ENCODE measurements at regions not wholly inside any gene's neighbourhood (a gene's known extent, or its start where the extent isn't known, plus 50 kb on each side); places are given as distances from the start of the nearest gene placed in this dataset.

DNA sequence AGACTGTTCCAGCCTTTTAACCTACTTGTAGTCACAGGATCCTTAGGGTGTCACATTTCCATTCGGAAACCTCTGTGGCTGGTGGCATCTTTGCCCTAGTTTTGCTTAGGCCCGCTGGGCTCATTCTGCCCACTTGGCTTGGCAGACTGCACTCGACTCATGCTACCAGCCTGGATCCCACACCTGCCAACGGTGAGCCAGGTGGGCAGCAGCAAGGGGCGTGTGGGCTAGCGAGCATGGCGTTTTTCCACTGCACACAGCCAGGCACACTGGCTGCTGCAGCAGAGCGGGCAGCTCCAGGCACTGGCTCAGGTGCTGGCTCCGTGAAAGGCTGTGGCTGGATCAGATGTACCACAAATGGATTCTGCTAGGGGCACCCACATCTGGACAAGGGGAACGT is 838.2 kb downstream of the SLITRK6 start:
- no peak for DNase-seq (ENCODE audit: low read depth)

DNA sequence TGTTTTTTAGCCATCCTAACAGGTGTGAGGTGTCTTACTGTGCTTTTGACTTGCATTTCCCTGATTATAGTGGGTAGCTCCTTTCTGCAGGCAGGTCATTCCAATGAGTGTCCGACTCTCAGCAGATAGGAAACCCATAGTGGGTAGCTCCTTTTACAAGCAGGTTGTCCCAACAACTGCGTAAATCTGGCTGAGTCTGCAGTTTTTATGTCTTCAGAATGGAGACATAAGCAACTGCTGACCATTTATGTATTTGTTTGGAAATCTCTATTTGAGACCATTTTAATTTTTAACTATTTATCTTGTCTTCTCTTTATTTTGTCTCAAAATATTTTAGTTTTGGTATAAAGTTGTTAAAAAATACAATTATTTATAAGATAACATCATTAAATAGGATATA is 839.4 kb downstream of the SLITRK6 start:
- DNase-seq (ENCODE audit: low read depth) = no peak

DNA sequence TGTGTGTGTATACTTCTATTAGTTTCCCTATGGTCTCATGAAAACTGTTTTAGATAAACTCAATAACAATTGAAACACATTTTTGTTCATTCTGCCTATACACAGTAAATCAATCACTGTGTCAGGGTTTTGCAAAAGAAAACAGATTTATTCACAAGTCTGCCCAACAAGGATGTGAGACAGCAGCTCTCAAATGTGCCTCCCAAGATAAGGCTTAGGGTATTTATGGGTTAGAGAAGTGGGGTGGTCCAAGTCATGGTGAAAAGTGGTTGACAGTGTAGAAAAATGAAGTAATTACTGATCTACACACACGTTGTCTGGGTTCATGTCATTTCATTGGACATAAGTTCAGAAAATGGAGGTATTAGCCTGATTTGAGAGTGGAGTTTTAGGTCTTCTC is 844.6 kb downstream of the SLITRK6 start:
- DNase-seq (ENCODE audit: low read depth) = no peak

DNA sequence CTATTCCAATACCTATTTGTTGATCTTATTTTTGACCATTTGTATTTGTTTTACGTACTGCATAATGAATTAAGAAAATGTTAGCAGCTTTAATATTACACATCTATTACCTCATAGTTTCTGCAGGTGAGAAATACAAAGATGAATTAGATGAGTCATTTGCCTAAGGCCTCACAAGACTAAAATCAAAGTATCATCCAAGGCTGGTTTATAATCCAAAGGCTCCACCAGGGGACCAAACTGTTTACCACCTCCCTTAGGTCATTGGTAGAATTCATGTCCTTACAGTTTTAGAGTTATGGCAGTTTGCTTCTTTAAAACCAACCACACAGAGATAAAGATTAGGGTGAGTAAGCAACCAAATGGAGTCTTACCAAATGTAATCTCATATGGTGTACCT is 848.1 kb downstream of the SLITRK6 start:
- no peak for DNase-seq (ENCODE audit: low read depth)

DNA sequence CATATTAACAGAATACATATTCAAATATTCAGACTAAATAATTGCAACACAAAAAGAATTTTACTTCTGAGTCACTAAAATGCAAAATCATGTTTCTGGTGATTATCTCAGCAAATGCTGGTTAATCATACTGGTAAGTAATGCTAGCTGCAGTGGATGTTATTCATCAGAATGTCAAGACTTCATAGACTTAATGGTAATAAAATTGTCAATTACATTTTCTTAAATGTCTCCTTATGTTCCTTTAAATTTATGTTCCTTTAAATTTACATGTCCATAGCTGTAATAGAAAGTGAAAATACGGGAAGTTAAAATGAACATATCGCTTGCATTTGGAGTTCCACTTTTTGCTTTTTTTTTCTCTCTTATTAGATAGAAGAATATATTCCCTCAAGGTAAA is 853.0 kb downstream of the SLITRK6 start:
- DNase-seq (ENCODE audit: low read depth) = no peak

DNA sequence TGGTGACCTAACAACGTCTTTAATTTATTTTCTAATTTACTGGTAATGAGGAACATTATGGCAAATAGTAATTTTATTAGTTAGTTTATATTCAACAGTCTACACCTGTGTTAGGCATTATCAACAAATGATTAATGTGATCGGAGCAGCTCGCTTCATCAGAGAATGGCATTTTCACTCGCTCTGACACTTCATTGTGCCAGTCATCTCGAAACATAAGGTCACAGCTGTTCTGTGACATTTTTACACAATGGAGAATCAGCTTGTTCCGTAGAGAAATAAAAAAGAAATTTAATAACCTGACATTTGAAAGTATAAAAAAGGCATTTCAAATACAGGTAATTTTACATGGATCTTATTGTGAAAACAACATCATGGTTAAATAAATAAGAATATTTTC is 858.4 kb downstream of the SLITRK6 start:
- no peak for DNase-seq (ENCODE audit: low read depth)

DNA sequence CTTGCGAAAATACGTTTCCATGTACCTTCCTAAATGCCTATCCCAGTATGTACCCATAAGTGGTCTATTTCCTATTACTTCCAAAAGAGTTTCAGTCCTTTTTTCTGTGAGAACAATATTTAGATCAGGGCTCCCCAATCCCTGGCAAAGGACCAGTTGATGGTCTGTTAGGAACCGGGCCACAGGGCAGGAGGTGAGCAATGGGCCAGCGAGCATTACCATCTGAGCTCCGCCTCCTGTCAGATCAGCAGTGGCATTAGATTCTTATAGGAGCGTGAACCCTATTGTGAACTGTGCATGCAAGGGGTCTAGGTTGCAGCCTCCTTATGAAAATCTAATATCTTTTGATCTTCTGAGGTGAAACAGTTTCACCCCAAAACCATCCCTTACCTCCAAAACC is 859.1 kb downstream of the SLITRK6 start:
- no peak for DNase-seq (ENCODE audit: low read depth)

DNA sequence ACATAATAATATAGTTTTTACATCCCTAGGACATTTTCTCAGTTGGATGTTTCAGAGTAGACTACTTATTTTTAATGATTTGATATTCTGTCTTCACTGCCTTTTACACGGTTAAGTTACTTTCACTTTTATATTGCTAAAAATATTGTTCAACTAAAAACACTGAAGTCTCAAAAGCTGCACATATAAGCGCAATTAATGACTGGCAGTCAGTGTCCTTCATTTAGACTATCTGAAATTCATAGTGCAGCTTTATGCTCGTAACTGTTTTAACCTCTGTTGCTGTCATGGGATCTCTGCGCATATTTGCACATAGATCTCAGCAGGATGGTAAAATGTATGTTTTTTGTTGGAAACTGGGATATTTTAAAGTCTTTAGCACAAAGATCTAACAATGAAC is 864.3 kb downstream of the SLITRK6 start:
- DNase-seq (ENCODE audit: low read depth) = no peak

DNA sequence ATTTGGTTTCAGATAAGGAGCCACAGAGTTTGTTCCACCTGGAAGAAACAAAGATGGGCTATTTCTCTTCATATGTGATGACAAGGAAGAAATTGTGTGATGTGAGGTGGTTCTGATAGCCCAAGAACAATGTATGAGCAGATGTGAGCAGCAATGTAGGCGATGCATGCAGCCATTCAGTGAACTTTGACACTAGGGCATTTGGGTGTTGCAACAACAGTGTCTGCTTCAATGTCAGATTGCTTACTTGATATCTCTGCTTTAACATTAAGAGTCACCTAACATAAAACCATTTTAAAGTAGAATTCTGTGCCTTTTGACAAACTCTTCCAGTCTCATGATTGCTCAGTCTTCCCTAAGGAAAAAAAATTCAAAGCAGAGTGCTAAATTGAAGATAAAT is 865.4 kb downstream of the SLITRK6 start:
- no peak for DNase-seq (ENCODE audit: low read depth)

DNA sequence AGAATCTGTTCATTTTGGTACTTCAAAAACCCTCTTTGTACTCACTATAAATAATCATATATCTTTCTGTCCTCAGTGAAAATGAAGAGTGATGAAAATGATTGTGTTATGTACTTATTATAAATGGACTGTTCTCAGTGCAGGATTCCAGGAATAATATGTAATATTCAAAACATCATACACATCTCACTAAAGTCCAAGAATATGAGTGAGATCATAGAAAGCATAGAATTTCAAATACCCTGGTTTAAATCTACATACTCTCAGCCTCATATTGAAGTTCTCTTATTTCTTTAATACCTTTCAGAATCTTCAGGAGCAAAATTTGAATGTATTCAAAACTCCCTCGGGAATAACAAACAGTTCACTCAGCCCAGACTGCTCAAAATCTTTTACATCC is 868.0 kb downstream of the SLITRK6 start:
- no peak for DNase-seq (ENCODE audit: low read depth)

DNA sequence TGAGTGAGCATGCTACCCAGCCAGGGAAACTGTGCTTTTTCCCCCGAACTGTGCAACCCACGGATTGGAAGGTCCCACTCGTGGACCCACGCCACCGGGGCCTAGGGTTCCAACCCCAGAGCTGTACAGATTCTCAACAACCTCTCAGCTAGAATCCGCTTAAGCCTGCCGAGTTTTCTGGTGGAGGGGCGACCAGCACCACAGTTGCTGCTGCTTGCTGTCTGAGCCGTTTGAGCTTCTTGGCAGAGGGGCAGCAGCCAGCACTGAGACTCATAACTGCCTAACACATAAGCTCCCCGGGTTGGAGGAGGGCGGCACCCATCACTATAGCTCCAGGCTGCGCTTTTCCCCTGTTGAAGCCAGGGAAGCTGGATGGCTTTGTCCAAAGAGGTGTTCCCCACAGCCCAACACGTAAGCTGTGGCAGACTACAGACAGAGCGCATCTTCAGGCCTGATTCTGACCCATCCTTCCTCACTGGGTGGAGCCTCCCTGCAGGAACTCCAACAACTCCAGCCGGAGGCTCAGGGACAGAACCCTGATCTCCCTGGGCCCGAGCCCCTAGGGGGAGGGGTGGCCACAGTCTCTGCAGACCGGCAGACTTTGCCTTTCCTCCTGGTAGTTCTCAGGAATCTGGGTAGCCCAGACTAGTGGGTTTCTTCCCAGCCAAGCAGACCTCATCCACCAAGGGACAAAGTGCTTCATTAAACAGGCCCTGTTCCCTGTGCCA is 871.6 kb downstream of the SLITRK6 start:
- DNase-seq (ENCODE audit: low read depth) = no peak

DNA sequence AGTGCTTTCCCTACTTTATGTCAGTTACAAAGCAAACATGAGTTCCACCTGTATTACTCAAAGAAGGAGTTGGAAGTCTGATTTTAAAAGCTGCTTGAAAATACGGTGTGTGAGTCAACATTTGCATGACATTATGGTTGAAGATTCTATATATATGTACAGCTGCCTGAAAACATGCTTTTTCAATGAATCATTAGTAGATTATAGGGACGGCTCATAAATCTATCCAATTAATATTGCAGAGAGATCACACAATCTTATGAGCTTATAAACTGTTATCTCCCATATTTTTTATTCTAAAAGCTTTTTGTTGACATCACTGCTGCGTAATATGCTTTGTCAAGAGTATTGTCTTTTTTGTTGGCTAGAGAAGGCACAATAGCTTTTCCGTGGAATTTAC is 873.8 kb downstream of the SLITRK6 start:
- no peak for DNase-seq (ENCODE audit: low read depth)

DNA sequence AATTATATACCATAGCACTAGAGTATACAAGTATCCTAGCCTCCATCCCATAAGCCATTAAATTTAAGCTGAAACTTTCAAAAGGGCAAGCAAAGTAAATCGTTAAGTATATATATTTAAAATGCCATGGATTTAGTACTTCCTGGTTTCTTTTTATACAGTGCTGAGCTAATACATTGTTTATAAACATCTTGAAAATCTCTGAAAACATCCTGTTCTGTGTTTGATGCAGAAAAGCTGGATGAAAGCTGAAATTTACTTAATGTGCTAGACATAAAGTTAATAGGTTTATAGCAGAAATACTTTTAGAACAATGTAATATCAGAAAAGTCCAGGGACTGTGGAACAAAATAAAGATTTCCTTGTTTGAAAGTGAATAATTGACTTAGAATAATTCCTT is 875.4 kb downstream of the SLITRK6 start:
- no peak for DNase-seq (ENCODE audit: low read depth)

DNA sequence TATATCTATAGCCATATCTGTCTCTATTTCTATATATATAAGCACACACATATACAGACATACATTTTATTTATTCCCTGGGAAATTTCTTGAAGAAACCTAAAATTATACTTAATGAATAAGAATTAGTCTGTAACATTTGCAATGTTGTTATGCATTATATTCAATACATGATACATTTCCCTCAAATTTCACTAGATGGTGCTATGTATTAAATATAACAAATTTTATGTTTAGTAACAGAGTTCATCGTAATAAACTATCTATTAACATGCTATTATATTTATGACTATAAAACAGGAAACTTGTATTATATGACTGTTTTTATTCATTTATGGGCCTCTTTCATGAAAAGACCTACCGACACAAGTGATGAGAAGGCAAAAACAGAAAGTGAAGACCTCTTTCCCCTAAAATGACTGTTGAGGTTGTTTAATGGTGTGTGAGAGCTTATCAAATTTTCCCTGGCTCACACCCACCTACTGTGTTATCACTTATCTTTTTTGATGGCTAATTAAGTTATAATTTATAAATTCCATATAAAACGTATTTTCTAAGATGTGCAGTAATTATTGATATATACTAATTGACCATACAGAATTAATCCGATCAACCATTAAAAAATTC is 881.9 kb downstream of the SLITRK6 start:
- DNase-seq (ENCODE audit: low read depth) = no peak

DNA sequence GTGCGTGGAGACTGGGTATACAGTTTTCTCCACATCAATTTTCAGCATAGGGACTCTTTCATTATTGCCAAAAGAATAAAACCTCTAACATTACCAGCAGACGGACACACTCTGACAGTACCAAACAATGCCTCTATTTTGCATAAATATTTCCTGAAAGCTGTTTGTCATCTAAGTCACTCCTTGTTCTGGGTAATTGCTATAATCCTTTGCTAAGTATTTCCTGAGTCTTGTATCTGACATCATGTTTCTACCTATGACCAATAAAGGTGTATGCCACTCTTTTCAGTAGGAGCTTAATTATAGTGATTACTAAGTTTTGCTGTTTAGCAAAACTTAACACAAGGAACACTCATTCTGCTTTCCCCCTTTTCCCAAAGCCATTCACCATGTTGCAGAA is 886.5 kb downstream of the SLITRK6 start:
- no peak for DNase-seq (ENCODE audit: low read depth)

DNA sequence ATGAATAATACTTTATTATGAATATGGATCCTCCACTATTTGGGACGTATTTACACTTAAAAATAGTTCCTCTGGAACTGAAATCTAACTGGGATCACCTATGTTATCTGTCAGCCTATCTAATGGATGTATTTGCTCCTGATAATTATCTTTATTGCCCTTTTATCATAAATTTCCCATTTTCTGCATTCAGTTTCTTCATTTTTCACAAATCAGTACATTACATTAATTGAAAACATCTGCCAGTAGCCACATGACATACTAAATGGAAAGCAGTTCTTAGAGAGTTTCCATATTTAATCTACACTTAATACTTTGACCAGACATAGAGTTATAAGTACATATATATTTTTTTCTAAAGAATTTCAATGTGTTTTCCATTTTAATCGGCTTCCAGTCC is 888.8 kb downstream of the SLITRK6 start:
- no peak for DNase-seq (ENCODE audit: low read depth)

DNA sequence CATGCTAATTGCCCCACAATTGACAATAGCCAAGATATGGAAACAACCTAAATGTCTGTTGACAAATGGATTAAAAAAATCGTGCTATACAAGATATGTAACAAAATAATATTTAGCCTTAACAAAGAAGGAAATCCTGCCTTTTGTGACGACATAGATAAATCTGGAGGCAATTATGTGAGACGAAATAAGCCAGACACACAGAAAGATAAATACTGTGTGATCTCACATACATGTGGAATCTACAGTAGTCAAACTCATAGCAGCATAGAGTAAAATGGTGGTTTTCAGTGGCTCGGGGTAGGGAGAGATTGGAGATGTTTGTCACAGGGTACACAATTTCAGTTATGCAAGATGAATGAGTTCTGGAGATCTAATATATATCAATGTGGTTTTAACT is 895.8 kb downstream of the SLITRK6 start:
- DNase-seq (ENCODE audit: low read depth) = no peak

DNA sequence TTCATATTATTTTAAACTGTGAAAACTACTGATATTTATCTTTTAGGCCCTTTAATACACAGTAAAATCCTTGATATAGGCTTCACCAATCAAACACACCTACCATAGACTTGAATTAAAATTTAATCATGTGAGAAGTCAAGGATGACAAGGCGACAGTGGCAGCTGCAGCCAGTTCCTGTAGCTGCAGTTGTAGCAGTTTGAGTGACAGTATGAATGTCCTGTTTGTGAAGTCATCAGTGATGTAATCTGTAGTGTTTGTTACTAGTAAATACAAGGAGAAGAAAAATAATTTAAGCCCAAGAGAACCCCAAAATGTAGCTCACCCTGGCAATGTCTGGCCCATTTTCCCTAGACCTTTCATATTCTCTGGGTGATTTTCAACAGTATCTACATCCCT is 897.0 kb downstream of the SLITRK6 start:
- DNase-seq (ENCODE audit: low read depth) = no peak

DNA sequence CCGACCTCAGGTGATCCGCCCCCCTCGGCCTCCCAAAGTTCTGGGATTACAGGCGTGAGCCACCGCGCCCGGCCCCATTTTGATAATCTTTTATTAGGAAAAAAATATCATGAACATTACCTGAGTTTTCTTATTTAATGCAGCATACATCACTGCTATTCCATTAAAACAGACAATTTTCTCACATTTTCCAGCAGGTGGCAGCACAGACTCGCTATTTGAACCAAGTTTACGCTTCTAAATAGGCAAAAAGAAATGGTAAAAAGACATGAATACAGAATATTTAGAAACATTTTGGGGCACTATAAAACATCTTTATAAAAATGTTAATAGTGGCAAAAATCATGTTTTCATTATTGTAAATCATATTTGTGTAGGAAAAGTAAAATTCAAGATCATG is 903.1 kb downstream of the SLITRK6 start:
- no peak for DNase-seq (ENCODE audit: low read depth)

DNA sequence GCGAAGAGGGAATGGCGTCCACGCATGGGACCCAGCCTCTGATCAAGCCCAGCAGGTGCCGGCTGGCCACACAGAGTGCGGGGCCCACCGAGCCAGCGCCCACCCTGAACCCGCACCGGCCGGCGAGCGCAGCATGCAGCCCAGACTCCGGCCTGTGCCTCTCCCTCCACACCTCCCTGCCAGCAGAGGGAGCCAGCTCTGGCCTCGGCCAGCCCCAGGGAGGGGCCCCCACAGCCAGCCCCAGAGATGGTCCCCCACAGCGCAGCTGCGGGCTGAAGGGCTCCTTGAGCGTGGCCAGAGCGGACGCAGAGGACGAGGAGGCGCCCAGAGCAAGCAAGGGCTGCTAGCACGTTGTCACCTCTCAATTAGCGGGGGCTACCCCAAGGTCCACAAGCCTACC is 904.5 kb downstream of the SLITRK6 start:
- no peak for DNase-seq (ENCODE audit: low read depth)

DNA sequence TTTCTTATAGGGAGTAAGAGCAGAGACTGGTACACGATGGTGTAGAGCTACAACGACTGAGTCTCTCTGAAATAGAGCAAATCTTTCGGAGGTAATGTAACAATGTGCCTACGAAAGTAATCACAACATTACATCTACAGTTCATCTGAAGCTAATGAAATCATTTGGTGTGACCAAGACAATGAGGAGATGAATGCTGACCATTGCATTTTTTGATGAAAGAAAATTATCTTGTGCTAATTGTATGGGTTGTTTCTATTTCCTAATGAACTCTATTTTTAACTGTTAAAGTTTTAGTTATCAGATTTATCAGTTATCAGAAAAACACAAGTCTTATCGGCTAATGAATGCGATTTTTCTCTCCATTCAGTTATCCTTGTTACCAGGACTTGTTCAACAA is 913.4 kb downstream of the SLITRK6 start:
- no peak for DNase-seq (ENCODE audit: low read depth)

DNA sequence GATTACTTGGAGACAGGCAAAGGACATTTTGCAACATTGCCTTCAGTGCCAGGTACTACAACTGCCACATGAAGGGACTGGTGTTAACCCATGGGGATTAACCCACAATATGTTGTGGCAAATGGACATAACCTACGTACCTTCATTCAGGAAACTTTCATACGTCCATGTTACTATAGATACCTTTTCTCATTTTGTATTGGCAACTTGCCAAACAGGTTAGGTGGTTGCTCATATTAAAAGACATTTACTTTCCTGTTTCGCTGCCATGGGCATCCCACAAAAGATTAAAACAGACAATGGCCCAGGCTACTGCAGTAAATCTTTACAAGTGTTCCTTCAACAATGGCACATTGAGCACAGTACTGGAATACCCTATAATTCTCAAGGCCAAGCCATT is 925.3 kb downstream of the SLITRK6 start:
- DNase-seq (ENCODE audit: low read depth) = no peak

DNA sequence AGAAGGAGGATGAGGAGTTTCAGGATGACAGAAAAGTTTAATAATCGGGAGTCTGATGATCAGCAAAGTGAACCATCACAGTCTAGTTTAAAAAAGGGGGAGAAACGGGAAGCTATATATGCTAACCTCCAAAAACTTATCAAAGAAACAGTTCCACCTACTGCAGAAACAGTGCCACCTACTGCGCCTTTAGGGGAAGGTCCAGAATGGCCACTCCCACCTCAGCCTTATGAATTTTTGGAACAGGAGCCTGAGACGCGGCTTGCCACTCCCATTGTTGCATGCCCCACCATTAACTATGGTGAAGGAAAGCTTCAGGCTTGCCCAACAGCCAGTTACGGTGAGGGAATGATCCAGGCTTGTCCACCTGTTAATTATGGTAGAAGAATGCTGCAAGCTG is 929.0 kb downstream of the SLITRK6 start:
- DNase-seq (ENCODE audit: low read depth) = no peak

DNA sequence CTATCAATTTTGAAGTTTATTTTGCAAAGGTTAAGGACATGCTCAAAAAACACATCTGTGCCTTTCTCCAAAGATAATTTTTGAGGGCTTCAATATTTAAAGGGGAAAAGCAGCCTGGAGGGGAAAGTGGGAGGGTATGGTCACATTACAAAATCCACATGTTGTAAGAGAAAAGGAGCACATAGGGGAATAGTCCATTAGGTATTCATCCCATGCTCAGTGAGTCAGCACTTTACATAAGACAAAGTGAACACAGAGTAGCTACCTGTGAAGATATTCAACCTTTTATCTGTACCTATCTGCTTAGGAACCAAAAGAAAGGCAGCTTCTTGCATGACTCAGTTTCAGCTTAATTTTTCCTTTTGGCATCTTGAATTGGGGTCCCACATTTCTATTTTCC is 932.0 kb downstream of the SLITRK6 start:
- DNase-seq (ENCODE audit: low read depth) = no peak
